ENCODE measurements at regions not wholly inside any gene's neighbourhood (a gene's known extent, or its start where the extent isn't known, plus 50 kb on each side); places are given as distances from the start of the nearest gene placed in this dataset.

- no peak overlapping the region for H3K4me3 Mint-ChIP-seq (ENCODE audit: unreplicated experiment)
- DNase-seq (ENCODE audit: low spot score), result no peak
- H3K36me3 Mint-ChIP-seq (ENCODE audit: low read depth), result no peaks in the 10 kb centered on the region
- H3K27ac Mint-ChIP-seq (ENCODE audit: unreplicated experiment), result no peak overlapping the region
- no peaks in the 10 kb centered on the region for H3K27me3 Mint-ChIP-seq (ENCODE audit: low read depth)
- peak; percentile 64 for TF ChIP-seq CTCF (IDR thresholded peaks at IDR 0.05)
- no peaks in the 10 kb centered on the region for H3K9me3 Mint-ChIP-seq (ENCODE audit: low read depth)
- no peaks in the 10 kb centered on the region for H3K4me1 Mint-ChIP-seq (ENCODE audit: low read depth)
Measured at GRCh38 chrX:80285131-80285773, 135.0 kb upstream of the TENT5D start.

DNA sequence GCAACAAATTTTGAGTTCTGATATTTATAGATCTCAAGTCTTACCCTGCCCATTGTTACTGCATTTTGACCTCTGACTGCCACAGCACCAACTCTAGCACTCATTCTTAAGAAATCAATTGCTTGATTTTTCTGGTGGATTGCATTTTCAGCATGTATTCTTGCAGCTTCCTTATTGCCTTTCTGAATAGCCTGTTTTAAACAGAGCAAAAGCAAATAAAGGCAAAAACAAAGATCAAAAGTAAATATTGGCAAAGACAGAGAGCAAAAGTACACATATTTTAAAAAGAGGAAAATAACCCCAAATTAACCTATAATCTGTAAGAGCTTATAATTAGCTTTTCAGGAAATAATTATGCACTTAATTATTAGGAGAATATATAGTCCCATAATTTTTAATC lies 129.4 kb upstream of the TENT5D start:
- no peak overlapping the region for H3K27ac Mint-ChIP-seq (ENCODE audit: unreplicated experiment)
- no peak overlapping the region for H3K4me3 Mint-ChIP-seq (ENCODE audit: unreplicated experiment)
- peaks cover 9% of the 10 kb centered on the region for H3K9me3 Mint-ChIP-seq (ENCODE audit: low read depth)

DNA sequence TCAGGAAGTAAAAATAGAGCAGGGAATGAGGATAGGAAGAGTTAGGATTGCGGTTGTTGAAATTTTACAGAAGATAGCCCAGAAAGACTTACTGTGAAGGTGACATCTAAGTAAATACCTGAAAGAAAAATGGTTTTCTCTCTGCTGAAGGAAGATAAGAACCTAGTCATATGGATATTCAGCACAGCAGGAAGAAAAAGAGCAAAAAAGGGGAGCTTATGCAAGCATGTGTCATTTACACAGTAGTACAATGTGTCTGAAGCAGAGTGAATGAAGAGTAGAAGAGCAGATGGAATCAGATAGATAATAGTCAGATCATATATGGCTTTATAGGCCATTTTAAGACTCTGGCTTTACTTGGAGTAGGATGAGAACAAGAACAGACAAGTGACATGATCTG lies 126.9 kb upstream of the TENT5D start:
- H3K36me3 Mint-ChIP-seq (ENCODE audit: low read depth), result no peaks in the 10 kb centered on the region
- H3K27ac Mint-ChIP-seq (ENCODE audit: unreplicated experiment), result no peak overlapping the region
- no peaks in the 10 kb centered on the region for H3K4me1 Mint-ChIP-seq (ENCODE audit: low read depth)
- peaks cover 17% of the 10 kb centered on the region for H3K9me3 Mint-ChIP-seq (ENCODE audit: low read depth)
- no peak overlapping the region for H3K4me3 Mint-ChIP-seq (ENCODE audit: unreplicated experiment)
- DNase-seq (ENCODE audit: low spot score), result no peak
- no peaks in the 10 kb centered on the region for H3K27me3 Mint-ChIP-seq (ENCODE audit: low read depth)
- no peak for TF ChIP-seq CTCF (IDR thresholded peaks at IDR 0.05)

More for the DNA sequence above, 129.4 kb upstream of the TENT5D start:
- Mint-ChIP-seq H3K4me1 (ENCODE audit: low read depth) (no peaks in the 10 kb centered on the region), H3K36me3 (ENCODE audit: low read depth) (no peaks in the 10 kb centered on the region), H3K27me3 (ENCODE audit: low read depth) (no peaks in the 10 kb centered on the region)
- no peak for TF ChIP-seq CTCF (IDR thresholded peaks at IDR 0.05)
- no peak for DNase-seq (ENCODE audit: low spot score)

DNA sequence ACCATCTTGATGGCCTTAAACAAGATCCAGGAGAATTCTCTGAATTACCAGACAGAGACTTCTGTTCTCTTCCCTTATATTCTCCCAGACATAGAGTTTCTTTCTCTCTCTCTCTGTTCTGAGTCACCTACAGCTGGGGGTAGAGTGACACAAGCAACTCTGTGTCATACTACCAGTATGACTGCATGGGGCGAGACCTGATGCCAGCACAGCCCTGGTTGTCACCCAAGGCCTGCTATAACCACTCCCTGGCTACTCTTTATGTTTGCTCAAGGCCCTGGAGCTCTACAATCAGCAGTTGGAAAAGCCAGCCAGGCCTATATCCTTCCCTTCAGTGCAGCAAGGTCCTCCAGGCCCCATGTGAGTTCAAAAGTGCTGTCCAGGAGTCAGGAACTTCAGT lies 114.2 kb upstream of the TENT5D start:
- Mint-ChIP-seq H3K27me3 (ENCODE audit: low read depth) (no peaks in the 10 kb centered on the region), H3K9me3 (ENCODE audit: low read depth) (peaks cover 43% of the 10 kb centered on the region), H3K4me3 (ENCODE audit: unreplicated experiment) (no peak overlapping the region), H3K4me1 (ENCODE audit: low read depth) (no peaks in the 10 kb centered on the region), H3K27ac (ENCODE audit: unreplicated experiment) (no peak overlapping the region), H3K36me3 (ENCODE audit: low read depth) (no peaks in the 10 kb centered on the region)
- no peak for TF ChIP-seq CTCF (IDR thresholded peaks at IDR 0.05)
- no peak for DNase-seq (ENCODE audit: low spot score)

DNA sequence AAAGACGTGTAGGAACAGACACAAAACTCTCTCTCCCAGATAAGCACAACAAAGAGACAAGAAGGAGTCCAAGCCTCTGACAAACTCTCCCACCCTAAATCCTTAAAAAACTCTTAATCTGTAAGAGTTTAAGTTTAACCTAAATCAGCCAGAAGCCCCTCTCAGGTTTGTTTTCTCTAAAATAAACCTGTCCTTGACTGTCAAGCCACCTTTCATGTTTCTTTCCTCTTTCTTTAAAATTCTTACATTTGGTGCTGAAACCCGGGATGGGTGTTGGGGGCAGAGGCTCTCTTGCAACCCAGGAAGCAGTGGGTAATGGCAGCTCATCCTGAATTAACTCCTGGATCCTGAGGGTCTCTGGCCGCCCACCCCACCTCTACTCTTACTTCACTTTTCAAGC lies 107.8 kb upstream of the TENT5D start:
- Mint-ChIP-seq H3K4me1 (ENCODE audit: low read depth) (no peaks in the 10 kb centered on the region), H3K4me3 (ENCODE audit: unreplicated experiment) (no peak overlapping the region), H3K9me3 (ENCODE audit: low read depth) (peaks cover 28% of the 10 kb centered on the region), H3K36me3 (ENCODE audit: low read depth) (peaks cover 1% of the 10 kb centered on the region), H3K27me3 (ENCODE audit: low read depth) (no peaks in the 10 kb centered on the region), H3K27ac (ENCODE audit: unreplicated experiment) (no peak overlapping the region)
- DNase-seq (ENCODE audit: low spot score), result no peak
- no peak for TF ChIP-seq CTCF (IDR thresholded peaks at IDR 0.05)
